Pancreas (tissue), 10 donors: ENCODE measurements at regions not wholly inside any gene's neighbourhood (a gene's known extent, or its start where the extent isn't known, plus 50 kb on each side); places are given as distances from the start of the nearest gene placed in this dataset.

ENCODE experiments used
- ATAC-seq, 4 donors: fragments of 200-7000 bp; cut with Tn5 transposase; one replicate each; pipeline versions ENCODE4 v1.8.0 to v1.9.1; 2020; ENCODE audit warnings: mild to moderate bottlenecking in 4 of 4, moderate library complexity in 4 of 4
- DNase-seq, 6 donors: peaks; one replicate each; pipeline ENCODE4 v3.0.0-alpha.2; 2020
- FAIRE-seq: peaks from 2 replicates; lab custom pipeline; 2012; peaks lifted over from hg19 to GRCh38; lab: Jason Lieb, UNC
- H3K27ac ChIP-seq, 4 donors: fragments of 200-600 bp; sonication (generic); 1 replicate in 3 of 4; 2 replicates in 1 of 4; pipeline versions ENCODE4 v1.5.0 to v1.8.0; 2020
- H3K27me3 ChIP-seq, 4 donors: fragments of 200-600 bp; one replicate each; pipeline ENCODE4 v1.8.0; 2021
- H3K36me3 ChIP-seq, 3 donors: fragments of 200-600 bp; sonication (generic) in 1 of 3; one replicate each; pipeline versions ENCODE4 v1.5.0 to v1.8.0; 2020 to 2021
- H3K4me1 ChIP-seq, 3 donors: fragments of 200-600 bp; one replicate each; pipeline ENCODE4 v1.8.0; 2021
- H3K4me3 ChIP-seq, 4 donors: fragments of 200-600 bp; sonication (generic) in 2 of 4; one replicate each; pipeline versions ENCODE4 v1.5.0 to v1.8.0; 2020 to 2021
- H3K9me3 ChIP-seq, 4 donors: fragments of 200-600 bp; one replicate each; pipeline ENCODE4 v1.8.0; 2021
- CTCF ChIP-seq, 4 donors: fragments of 200-600 bp; sonication (generic) in 3 of 4; IDR thresholded peaks; one replicate each; pipeline versions ENCODE4 v1.5.0 to v1.8.0; 2021; ENCODE audit warnings: antibody characterized with exemption in 4 of 4
- WGBS, 2 donors: extraction: QIAGEN DNeasy Blood & Tissue Kit; methylation state at CpG; one replicate each; pipeline ENCODE4 v1.1.7; 2013; 5-methylcytosine and 5-hydroxymethylcytosine counted together
- intact Hi-C, 3 donors: fragments of 100-400 bp; cut with DNase I; formaldehyde crosslinking; loops; one replicate each; pipeline versions ENCODE4 v1.11.1 to v1.14.2; 2022
- donor health status: healthy with polysubstance abuse.
- donor health status: DM: no; HTN: no; CAD: no; lungs with moderate emphysema.
- donor health status: DM: no; HTN: no; CAD: no.
- donor health status: control.
- donor health status: control.
- donor health status: Bipolar disorder and iron deficiency.
- donor health status: DM: yes; HTN: yes; CAD: no.
- donor health status: DM: no; HTN: no; CAD: no.
- donor health status: DM: no; HTN: no; CAD: no.
- donor health status: DM: yes; HTN: yes; CAD: no.

GRCh38 chr5:39955156-39955555 is 530.4 kb upstream of the DAB2 start:
- intact Hi-C loops = no loop called here
- Histone ChIP-seq H3K27me3 (no peaks in the 10 kb centered on the region), H3K27ac (no peak overlapping the region), H3K36me3 (no peaks in the 10 kb centered on the region), H3K4me1 (no peaks in the 10 kb centered on the region), H3K9me3 (no peaks in the 10 kb centered on the region), H3K4me3 (no peak overlapping the region)
- FAIRE-seq (no peak), ATAC-seq (no peak), DNase-seq (no peak)
- WGBS, 2 donors = 68 to 88% methylated on average over 2 of the region's 2 CpGs
- no peak for TF ChIP-seq CTCF (IDR thresholded peaks at IDR 0.05)

- ATAC-seq = no peak
- Histone ChIP-seq H3K27ac (no peak overlapping the region), H3K27me3 (no peaks in the 10 kb centered on the region), H3K4me3 (no peak overlapping the region), H3K36me3 (no peaks in the 10 kb centered on the region), H3K9me3 (no peaks in the 10 kb centered on the region), H3K4me1 (peaks cover 0 to 15% (median 0%) of the 10 kb centered on the region in 3 donors)
- WGBS, 2 donors = 90 to 93% methylated on average over 3 of the region's 3 CpGs
- no peak for FAIRE-seq
- no peak for DNase-seq
- intact Hi-C loops = loop anchor here in 1 of 3 donors (5.0 kb wide), 1 partner anchor 736 kb away; no protein-coding TSS in a partner anchor
- TF ChIP-seq CTCF (IDR thresholded peaks at IDR 0.05) = no peak
Measured at GRCh38 chr5:39951070-39951469, 526.3 kb upstream of the DAB2 start.

GRCh38 chr5:39948867-39949468 is 524.2 kb upstream of the DAB2 start:
- DNase-seq = peak in 4 of 6 donors; percentile 18 to 71 (median 62)
- Histone ChIP-seq H3K36me3 (no peaks in the 10 kb centered on the region), H3K4me1 (peaks cover 0 to 15% (median 0%) of the 10 kb centered on the region in 3 donors), H3K27me3 (no peaks in the 10 kb centered on the region), H3K4me3 (no peak overlapping the region), H3K27ac (no peak overlapping the region), H3K9me3 (no peaks in the 10 kb centered on the region)
- FAIRE-seq = peak; percentile 88
- peak; percentile 33 to 64 (median 56) for TF ChIP-seq CTCF (IDR thresholded peaks at IDR 0.05)
- intact Hi-C loops = loop anchor here in 1 of 3 donors (10.0 kb wide), 1 partner anchor 736 kb away; no protein-coding TSS in a partner anchor
- 30 to 34% methylated on average over 2 of the region's 2 CpGs for WGBS, 2 donors
- ATAC-seq = peak; percentile 94 to 99 (median 97)

- no peak overlapping the region for H3K27ac ChIP-seq
- no peaks in the 10 kb centered on the region for H3K27me3 ChIP-seq
- no peak overlapping the region for H3K4me3 ChIP-seq
- H3K9me3 ChIP-seq = no peaks in the 10 kb centered on the region
- ATAC-seq (peak in 1 of 4 donors; percentile 27), DNase-seq (peak in 1 of 6 donors; percentile 14), FAIRE-seq (no peak)
- H3K4me1 ChIP-seq = peaks cover 0 to 15% (median 0%) of the 10 kb centered on the region in 3 donors
- no peak for TF ChIP-seq CTCF (IDR thresholded peaks at IDR 0.05)
- H3K36me3 ChIP-seq = no peaks in the 10 kb centered on the region
- 85 to 92% methylated on average over 1 of the region's 1 CpG for WGBS, 2 donors
- intact Hi-C loops = loop anchor here in 1 of 3 donors (10.0 kb wide), 1 partner anchor 736 kb away; no protein-coding TSS in a partner anchor
Measured at GRCh38 chr5:39948341-39948740, 523.6 kb upstream of the DAB2 start.

- TF ChIP-seq CTCF (IDR thresholded peaks at IDR 0.05) = no peak
- DNase-seq (peak in 4 of 6 donors; percentile 15 to 41 (median 24)), ATAC-seq (peak; percentile 72 to 89 (median 80)), FAIRE-seq (no peak)
- H3K27me3 ChIP-seq = no peaks in the 10 kb centered on the region
- no peaks in the 10 kb centered on the region for H3K36me3 ChIP-seq
- peaks cover 0 to 15% (median 0%) of the 10 kb centered on the region in 3 donors for H3K4me1 ChIP-seq
- H3K27ac ChIP-seq = no peak overlapping the region
- 42 to 44% methylated on average over 1 of the region's 1 CpG for WGBS, 2 donors
- intact Hi-C loops = loop anchor here in 1 of 3 donors (10.0 kb wide), 1 partner anchor 737 kb away; no protein-coding TSS in a partner anchor
- no peak overlapping the region for H3K4me3 ChIP-seq
- H3K9me3 ChIP-seq = no peaks in the 10 kb centered on the region
Measured at GRCh38 chr5:39947657-39948056, 522.9 kb upstream of the DAB2 start.
